Activated naive CD8-positive, alpha-beta T cell treated with anti-CD3 and anti-CD28 coated beads for 36 hours (primary cell): ENCODE measurements at regions not wholly inside any gene's neighbourhood (a gene's known extent, or its start where the extent isn't known, plus 50 kb on each side); places are given as distances from the start of the nearest gene placed in this dataset.
"Not testable (repeated sequence)": the region's sequence is repeated elsewhere in the genome, so short reads cannot be mapped to it uniquely, and the experiment has no call there.

ENCODE experiments used
- DNase-seq: peaks from one replicate; pipeline ENCODE4 v3.0.0; 2021
- H3K27ac Mint-ChIP-seq: one replicate; pipeline ENCODE4 v1.8.0; 2022; ENCODE audit warnings: mild to moderate bottlenecking, moderate library complexity, mixed read lengths
- H3K27me3 Mint-ChIP-seq: one replicate; pipeline ENCODE4 v1.8.0; 2022; ENCODE audit warnings: mild to moderate bottlenecking, mixed read lengths
- H3K36me3 Mint-ChIP-seq: one replicate; pipeline ENCODE4 v1.8.0; 2021; ENCODE audit warnings: mild to moderate bottlenecking, mixed read lengths
- H3K4me1 Mint-ChIP-seq: one replicate; pipeline ENCODE4 v1.8.0; 2021; ENCODE audit warnings: mixed read lengths
- H3K4me3 Mint-ChIP-seq: one replicate; pipeline ENCODE4 v1.8.0; 2022; ENCODE audit warnings: mild to moderate bottlenecking, moderate library complexity, mixed read lengths
- H3K9me3 Mint-ChIP-seq: one replicate; pipeline ENCODE4 v1.8.0; 2022; ENCODE audit warnings: mixed read lengths

DNA sequence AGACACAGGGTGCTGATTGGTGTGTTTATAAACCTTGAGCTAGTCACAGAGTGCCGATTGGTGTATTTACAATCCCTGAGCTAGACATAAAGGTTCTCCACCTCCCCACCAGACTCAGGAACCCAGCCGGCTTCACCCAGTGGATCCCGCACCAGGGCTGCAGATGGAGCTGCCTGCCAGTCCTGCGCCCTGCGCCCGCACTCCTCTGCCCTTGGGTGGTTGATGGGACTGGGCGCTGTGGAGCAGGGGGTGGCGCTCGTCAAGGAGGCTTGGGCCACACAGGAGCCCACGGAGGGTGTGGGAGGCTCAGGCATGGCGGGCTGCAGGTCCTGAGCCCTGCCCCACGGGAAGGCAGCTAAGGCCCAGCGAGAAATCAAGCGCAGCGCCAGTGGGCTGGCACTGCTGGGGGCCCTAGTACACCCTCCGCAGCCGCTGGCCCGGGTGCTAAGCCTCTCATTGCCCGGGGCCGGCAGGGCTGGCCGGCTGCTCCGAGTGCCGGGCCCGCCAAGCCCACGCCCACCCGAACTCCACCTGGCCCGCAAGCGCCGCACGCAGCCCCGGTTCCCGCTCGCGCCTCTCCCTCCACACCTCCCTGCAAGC, 1049.6 kb downstream of the CDH11 start:
- H3K4me3 Mint-ChIP-seq, H3K27me3 Mint-ChIP-seq, H3K4me1 Mint-ChIP-seq, H3K36me3 Mint-ChIP-seq, DNase-seq, H3K27ac Mint-ChIP-seq: not testable (repeated sequence)
- peaks cover 12% of the 10 kb centered on the region for H3K9me3 Mint-ChIP-seq

DNA sequence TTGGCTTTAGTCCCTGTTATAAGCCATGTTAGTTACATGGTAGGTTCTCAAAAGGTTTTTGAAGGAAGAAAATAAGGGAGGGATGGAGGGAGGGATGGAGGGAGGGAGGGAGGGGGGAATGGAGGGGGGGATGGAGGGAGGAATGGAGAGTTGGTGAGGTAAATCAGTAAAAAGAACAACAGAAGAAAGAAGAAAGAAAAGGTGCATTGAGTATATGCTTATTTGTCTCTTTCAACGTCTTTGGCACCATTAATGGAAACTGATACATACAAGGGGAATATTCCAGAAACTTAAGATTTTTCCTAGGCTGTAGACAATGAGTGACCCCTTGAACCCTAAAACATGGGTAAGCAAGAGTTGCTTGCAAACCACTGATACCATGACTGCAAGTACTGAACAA, 1056.3 kb downstream of the CDH11 start:
- no peak for DNase-seq
- Mint-ChIP-seq H3K4me1 (no peaks in the 10 kb centered on the region), H3K9me3 (peaks cover 12% of the 10 kb centered on the region), H3K36me3 (no peaks in the 10 kb centered on the region), H3K4me3 (no peak overlapping the region), H3K27me3 (no peaks in the 10 kb centered on the region), H3K27ac (no peak overlapping the region)

GRCh38 chr16:64061621-64062020, 1060.2 kb downstream of the CDH11 start:
- H3K27ac Mint-ChIP-seq = no peak overlapping the region
- H3K36me3 Mint-ChIP-seq = no peaks in the 10 kb centered on the region
- H3K4me1 Mint-ChIP-seq = no peaks in the 10 kb centered on the region
- no peaks in the 10 kb centered on the region for H3K27me3 Mint-ChIP-seq
- DNase-seq = no peak
- peaks cover 8% of the 10 kb centered on the region for H3K9me3 Mint-ChIP-seq
- H3K4me3 Mint-ChIP-seq = no peak overlapping the region

DNA sequence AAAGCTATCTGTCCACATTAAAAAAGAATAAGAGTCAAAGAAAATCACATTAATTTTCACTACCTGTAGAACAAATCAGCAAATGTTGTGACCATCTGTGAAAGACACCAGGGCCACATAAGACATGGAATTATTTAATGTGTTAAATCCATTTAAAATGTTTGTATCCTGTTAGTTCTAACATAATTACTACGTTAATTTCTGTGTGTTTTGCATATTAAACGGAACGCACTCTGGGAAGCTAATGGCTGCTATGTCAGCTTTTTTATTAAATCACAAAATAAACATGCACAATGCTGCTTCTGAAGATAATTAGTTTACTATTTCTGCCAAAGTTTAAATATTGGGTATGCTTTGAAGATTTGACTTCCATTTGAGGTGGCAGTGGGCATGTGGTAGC, 1061.2 kb downstream of the CDH11 start:
- DNase-seq = no peak
- Mint-ChIP-seq H3K4me1 (no peaks in the 10 kb centered on the region), H3K9me3 (peaks cover 8% of the 10 kb centered on the region), H3K36me3 (no peaks in the 10 kb centered on the region), H3K27me3 (no peaks in the 10 kb centered on the region), H3K4me3 (no peak overlapping the region), H3K27ac (no peak overlapping the region)

DNA sequence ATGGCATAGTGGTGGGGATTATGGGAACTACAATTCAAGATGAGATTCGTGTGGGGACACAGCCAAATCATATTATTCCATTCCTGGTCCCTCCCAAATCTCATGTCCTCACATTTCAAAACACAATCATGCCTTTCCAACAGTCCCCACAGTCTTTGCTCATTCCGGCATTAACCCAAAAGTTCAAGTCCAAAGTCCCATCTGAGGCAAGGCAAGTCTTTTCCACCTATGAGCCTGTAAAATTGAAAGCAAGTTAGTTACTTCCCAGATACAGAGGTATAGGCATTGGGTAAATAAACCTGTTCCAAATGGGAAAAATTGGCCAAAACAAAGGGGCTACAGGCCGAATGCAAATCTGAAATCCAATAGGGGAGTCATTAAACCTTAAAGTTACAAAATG, 1063.2 kb downstream of the CDH11 start:
- no peaks in the 10 kb centered on the region for H3K36me3 Mint-ChIP-seq
- peaks cover 7% of the 10 kb centered on the region for H3K9me3 Mint-ChIP-seq
- H3K27ac Mint-ChIP-seq = no peak overlapping the region
- DNase-seq = no peak
- H3K4me3 Mint-ChIP-seq = no peak overlapping the region
- H3K27me3 Mint-ChIP-seq = no peaks in the 10 kb centered on the region
- no peaks in the 10 kb centered on the region for H3K4me1 Mint-ChIP-seq

DNA sequence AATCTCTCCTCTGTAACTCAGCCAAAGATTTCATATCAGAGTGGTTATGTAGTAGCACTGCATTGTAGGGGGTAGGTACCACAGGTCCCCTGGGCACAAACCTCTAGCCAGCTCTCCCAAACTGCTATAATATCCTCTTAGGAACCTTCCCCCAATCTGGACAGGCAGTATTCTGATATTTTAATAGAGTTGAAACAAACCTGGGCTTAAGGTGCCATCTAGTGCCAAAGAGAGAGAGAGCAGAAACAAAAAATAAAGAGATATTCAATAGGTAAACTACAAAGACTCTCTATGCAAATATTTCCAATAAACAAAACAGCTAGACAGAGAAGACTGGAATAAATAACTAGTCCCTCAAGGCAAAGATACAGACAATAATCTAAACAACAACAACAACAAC, 1070.0 kb downstream of the CDH11 start:
- peaks cover 12% of the 10 kb centered on the region for H3K9me3 Mint-ChIP-seq
- no peaks in the 10 kb centered on the region for H3K4me1 Mint-ChIP-seq

DNA sequence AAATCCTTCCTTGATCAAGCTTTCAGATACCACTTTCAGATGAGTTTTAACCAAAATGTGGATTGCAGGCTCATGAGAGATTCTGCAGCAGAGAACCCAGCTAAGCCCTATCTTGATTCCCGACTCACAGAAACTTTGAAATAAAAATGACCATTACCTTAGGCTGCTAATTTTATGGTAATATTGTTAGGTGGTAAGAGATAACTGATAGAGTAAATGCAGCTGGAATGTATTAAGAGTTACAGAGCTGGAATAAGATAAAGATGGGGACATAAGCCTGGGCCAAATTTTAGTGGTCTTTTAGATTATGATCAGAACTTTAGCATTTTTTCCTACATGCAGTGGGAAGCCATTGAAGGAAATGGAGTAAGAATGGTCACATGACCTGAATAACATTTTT, 1074.0 kb downstream of the CDH11 start:
- Mint-ChIP-seq H3K4me3 (no peak overlapping the region), H3K36me3 (no peaks in the 10 kb centered on the region), H3K27me3 (no peaks in the 10 kb centered on the region), H3K9me3 (peaks cover 15% of the 10 kb centered on the region), H3K27ac (no peak overlapping the region), H3K4me1 (no peaks in the 10 kb centered on the region)
- DNase-seq = no peak

More for the DNA sequence above, 1070.0 kb downstream of the CDH11 start:
- Mint-ChIP-seq H3K4me3 (no peak overlapping the region), H3K27me3 (no peaks in the 10 kb centered on the region), H3K36me3 (no peaks in the 10 kb centered on the region), H3K27ac (no peak overlapping the region)
- no peak for DNase-seq

DNA sequence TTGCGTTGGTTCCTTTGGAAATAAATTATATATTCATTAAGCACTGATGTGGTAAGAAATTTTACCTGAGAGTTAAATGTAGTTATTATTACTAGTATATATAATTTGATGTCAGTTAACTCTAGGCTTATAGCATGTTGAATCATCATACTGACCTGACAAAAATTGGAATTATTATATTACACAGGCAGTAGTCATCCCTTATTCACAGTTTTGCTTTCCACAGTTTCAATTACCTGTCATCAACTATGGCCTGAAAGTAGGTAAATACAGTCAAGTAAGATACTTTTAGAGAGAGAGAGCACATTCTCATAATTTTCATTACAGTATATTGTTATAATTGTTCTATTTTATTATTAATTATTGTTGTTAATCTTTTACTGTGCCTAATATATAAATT, 1074.7 kb downstream of the CDH11 start:
- H3K4me3 Mint-ChIP-seq = no peak overlapping the region
- H3K27me3 Mint-ChIP-seq = no peaks in the 10 kb centered on the region
- no peaks in the 10 kb centered on the region for H3K4me1 Mint-ChIP-seq
- DNase-seq = no peak
- peaks cover 15% of the 10 kb centered on the region for H3K9me3 Mint-ChIP-seq
- no peak overlapping the region for H3K27ac Mint-ChIP-seq
- no peaks in the 10 kb centered on the region for H3K36me3 Mint-ChIP-seq

DNA sequence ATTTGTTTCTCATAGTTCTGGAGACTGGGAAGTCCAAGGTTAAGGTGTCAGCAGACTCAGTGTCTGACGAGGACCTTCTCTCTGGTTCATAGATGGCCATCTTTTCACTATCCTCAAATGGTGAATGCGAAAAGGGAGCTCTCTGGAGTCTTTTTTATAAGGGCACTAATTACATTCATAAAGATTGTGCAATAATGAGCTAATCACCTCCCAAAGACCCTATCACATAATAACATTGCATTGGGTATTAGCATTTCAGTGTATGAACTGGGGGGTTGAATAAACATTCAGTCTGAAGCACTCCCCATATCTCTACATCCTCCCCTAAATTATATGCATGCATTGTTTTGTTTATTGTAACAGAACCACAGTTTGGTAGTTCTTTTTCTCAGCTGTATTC, 1086.5 kb downstream of the CDH11 start:
- H3K4me1 Mint-ChIP-seq = no peaks in the 10 kb centered on the region
- H3K36me3 Mint-ChIP-seq = no peaks in the 10 kb centered on the region
- no peak overlapping the region for H3K27ac Mint-ChIP-seq
- H3K27me3 Mint-ChIP-seq = no peaks in the 10 kb centered on the region
- no peak overlapping the region for H3K4me3 Mint-ChIP-seq
- peaks cover 9% of the 10 kb centered on the region for H3K9me3 Mint-ChIP-seq
- no peak for DNase-seq

DNA sequence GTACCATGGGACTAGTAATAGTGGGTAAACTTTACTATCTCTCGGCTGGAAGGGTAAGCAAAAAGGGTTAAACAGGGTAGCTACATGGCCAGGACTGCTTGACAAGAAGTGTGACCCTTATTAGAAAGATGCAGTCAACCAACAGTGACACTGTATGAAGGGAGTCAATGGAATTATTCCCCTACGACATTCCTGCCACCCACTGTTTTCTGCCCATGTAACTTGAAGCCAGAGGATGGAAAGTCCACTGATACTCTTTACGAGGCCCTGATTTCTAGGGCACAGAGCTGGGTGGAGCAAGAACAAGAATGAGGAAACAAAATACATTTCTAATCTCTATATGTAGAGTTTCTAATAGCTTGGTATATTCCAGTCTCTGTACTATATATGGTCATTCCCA, 1102.5 kb downstream of the CDH11 start:
- no peak overlapping the region for H3K27ac Mint-ChIP-seq
- H3K36me3 Mint-ChIP-seq = no peaks in the 10 kb centered on the region
- no peaks in the 10 kb centered on the region for H3K4me1 Mint-ChIP-seq
- H3K4me3 Mint-ChIP-seq = no peak overlapping the region
- H3K9me3 Mint-ChIP-seq = peaks cover 5% of the 10 kb centered on the region
- no peaks in the 10 kb centered on the region for H3K27me3 Mint-ChIP-seq
- no peak for DNase-seq

DNA sequence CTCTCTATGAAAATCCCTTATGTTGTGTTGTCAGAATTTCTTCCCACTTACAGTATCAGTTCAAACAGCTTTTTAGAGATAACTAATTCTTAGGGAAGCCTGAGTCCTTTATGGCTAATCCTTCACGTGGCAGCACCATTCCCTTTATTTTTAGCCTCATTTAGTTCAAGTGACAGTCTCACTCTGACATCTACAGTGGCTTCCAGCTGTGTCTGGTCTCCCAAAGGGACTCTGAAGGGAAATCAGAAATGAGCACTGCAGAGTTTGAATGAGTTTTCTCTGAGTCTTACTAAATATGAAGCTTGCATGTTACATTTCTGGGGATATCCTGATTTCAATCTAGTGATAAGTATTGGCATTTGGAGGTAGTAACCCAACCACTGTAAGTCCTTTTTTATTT, 1104.1 kb downstream of the CDH11 start:
- Mint-ChIP-seq H3K4me3 (no peak overlapping the region), H3K36me3 (no peaks in the 10 kb centered on the region), H3K4me1 (no peaks in the 10 kb centered on the region), H3K27ac (no peak overlapping the region), H3K27me3 (no peaks in the 10 kb centered on the region), H3K9me3 (peaks cover 8% of the 10 kb centered on the region)
- DNase-seq = no peak

DNA sequence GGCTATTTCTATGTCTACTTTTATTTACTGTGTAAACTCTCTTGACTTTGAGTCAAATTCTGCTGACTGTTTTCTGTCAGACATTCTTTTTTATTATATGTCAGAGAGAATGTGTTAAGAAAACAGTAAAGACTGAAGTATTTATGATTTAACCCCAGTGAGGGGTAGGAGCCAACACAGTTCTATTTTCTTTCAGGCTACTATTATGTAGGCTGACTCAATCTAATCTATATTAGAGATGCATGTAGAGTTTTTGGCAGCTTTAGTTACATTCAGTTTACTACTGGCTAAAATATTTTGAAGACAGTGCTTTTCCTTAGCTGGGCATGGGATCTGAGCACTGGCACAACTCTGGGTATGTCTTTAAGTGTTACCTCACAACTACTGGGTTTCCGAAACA, 1108.0 kb downstream of the CDH11 start:
- H3K9me3 Mint-ChIP-seq = peaks cover 21% of the 10 kb centered on the region
- H3K27ac Mint-ChIP-seq = no peak overlapping the region
- H3K36me3 Mint-ChIP-seq = no peaks in the 10 kb centered on the region
- no peak overlapping the region for H3K4me3 Mint-ChIP-seq
- DNase-seq = no peak
- no peaks in the 10 kb centered on the region for H3K27me3 Mint-ChIP-seq
- no peaks in the 10 kb centered on the region for H3K4me1 Mint-ChIP-seq

- H3K36me3 Mint-ChIP-seq = no peaks in the 10 kb centered on the region
- no peaks in the 10 kb centered on the region for H3K4me1 Mint-ChIP-seq
- no peaks in the 10 kb centered on the region for H3K27me3 Mint-ChIP-seq
- peaks cover 21% of the 10 kb centered on the region for H3K9me3 Mint-ChIP-seq
- H3K27ac Mint-ChIP-seq = no peak overlapping the region
- no peak overlapping the region for H3K4me3 Mint-ChIP-seq
- no peak for DNase-seq
These were observed 1109.7 kb downstream of the CDH11 start for GRCh38 chr16:64012166-64012565.

DNA sequence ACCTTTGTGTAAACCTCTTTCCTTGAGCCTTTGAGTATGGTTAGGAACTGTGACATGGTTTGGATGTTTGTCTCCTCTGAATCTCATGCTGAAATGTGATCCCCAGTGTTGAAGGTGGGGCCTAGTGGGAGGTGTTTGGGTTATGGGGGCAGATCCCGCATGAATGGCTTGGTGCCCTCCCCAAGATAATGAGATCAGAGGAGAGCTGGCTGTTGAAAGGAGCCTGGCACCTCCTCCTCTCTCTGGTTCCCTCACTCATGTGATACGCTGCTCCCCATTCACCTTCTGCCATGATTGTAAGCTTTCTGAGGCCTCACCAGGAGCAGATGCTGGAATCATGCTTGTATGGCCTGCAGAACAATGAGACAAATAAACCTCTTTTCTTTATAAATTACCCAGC, 1110.2 kb downstream of the CDH11 start:
- no peak overlapping the region for H3K27ac Mint-ChIP-seq
- H3K4me3 Mint-ChIP-seq = no peak overlapping the region
- no peaks in the 10 kb centered on the region for H3K4me1 Mint-ChIP-seq
- H3K36me3 Mint-ChIP-seq = no peaks in the 10 kb centered on the region
- DNase-seq = no peak
- no peaks in the 10 kb centered on the region for H3K27me3 Mint-ChIP-seq
- peaks cover 18% of the 10 kb centered on the region for H3K9me3 Mint-ChIP-seq

DNA sequence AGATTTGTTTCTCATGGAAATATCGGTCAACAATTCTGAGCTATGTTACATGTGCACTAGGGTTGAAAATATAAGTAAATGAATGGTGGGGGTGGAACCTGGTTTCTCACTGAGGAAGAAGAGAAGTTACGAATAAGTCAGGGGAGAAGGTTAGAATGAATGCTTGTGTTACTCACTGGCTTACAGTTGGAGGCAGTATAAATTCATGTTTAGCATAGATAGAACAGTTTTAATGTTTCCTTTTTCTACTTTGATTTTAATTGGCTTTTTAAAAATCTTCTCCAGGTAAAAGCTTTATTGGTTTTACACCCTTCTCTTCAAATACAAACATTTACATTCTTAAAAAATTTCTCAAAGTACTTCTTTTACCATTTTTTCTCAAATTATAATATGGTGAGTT, 1113.7 kb downstream of the CDH11 start:
- Mint-ChIP-seq H3K9me3 (peaks cover 21% of the 10 kb centered on the region), H3K4me1 (no peaks in the 10 kb centered on the region), H3K4me3 (no peak overlapping the region), H3K36me3 (no peaks in the 10 kb centered on the region), H3K27me3 (no peaks in the 10 kb centered on the region), H3K27ac (no peak overlapping the region)
- DNase-seq = no peak

DNA sequence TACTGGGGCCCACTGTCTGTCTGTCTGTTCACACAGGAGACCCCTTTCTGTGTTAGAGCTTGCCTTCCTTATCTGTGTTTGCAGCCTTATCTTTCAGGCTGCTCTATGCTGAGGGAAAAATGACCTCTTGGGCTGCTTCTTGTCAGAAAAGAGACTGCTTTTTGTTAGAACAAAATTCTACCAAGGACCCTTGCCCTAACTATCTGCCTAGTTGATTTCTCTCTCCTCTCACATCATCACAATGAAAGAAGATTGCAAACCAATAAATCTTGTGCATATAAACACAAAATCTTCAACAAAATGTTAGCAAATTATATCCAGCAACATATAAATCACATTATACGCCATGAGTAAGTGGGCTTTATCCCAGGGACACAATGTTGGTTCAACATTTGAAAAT, 1117.7 kb downstream of the CDH11 start:
- H3K27me3 Mint-ChIP-seq = no peaks in the 10 kb centered on the region
- no peak for DNase-seq
- H3K4me3 Mint-ChIP-seq = no peak overlapping the region
- no peaks in the 10 kb centered on the region for H3K36me3 Mint-ChIP-seq
- peaks cover 14% of the 10 kb centered on the region for H3K9me3 Mint-ChIP-seq
- no peak overlapping the region for H3K27ac Mint-ChIP-seq
- no peaks in the 10 kb centered on the region for H3K4me1 Mint-ChIP-seq

GRCh38 chr16:63995025-63995424, 1126.8 kb downstream of the CDH11 start:
- H3K27me3 Mint-ChIP-seq = no peaks in the 10 kb centered on the region
- no peaks in the 10 kb centered on the region for H3K36me3 Mint-ChIP-seq
- H3K27ac Mint-ChIP-seq = no peak overlapping the region
- DNase-seq = no peak
- no peak overlapping the region for H3K4me3 Mint-ChIP-seq
- no peaks in the 10 kb centered on the region for H3K4me1 Mint-ChIP-seq
- H3K9me3 Mint-ChIP-seq = peaks cover 16% of the 10 kb centered on the region
